ENCODE measurements at regions not wholly inside any gene's neighbourhood (a gene's known extent, or its start where the extent isn't known, plus 50 kb on each side); places are given as distances from the start of the nearest gene placed in this dataset.

DNA sequence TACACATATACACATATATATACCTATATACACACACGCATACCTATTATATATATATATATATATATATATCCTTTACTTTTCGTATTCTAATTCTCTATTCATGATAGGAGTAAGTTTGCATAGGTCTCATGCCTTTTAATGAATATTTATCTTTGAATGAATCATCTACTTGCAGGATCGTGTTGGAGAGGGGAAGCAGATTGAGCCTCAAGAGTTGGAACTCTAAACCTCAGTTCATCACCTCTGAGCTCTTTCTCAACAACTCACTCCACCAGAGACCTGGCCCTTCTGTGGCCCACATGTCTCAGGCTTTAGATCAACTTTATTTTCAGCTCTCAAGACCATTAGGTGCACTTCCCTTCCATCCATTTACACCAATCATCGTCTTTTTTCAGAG lies 490.4 kb upstream of the ID2 start:
- TF ChIP-seq, protein P1, sequence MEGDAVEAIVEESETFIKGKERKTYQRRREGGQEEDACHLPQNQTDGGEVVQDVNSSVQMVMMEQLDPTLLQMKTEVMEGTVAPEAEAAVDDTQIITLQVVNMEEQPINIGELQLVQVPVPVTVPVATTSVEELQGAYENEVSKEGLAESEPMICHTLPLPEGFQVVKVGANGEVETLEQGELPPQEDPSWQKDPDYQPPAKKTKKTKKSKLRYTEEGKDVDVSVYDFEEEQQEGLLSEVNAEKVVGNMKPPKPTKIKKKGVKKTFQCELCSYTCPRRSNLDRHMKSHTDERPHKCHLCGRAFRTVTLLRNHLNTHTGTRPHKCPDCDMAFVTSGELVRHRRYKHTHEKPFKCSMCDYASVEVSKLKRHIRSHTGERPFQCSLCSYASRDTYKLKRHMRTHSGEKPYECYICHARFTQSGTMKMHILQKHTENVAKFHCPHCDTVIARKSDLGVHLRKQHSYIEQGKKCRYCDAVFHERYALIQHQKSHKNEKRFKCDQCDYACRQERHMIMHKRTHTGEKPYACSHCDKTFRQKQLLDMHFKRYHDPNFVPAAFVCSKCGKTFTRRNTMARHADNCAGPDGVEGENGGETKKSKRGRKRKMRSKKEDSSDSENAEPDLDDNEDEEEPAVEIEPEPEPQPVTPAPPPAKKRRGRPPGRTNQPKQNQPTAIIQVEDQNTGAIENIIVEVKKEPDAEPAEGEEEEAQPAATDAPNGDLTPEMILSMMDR (conservative IDR thresholded peaks at IDR 0.05) = no peak
- Histone ChIP-seq H3K14ac (ENCODE audit: insufficient read depth, low read length) (no peak overlapping the region), H3K23me2 (ENCODE audit: insufficient read length, low read depth, low read length, poor library complexity, severe bottlenecking) (no peaks in the 10 kb centered on the region), H2BK20ac (ENCODE audit: low read depth, low read length, poor library complexity, severe bottlenecking) (no peak overlapping the region), H3K23ac (ENCODE audit: insufficient read length, low read depth, low read length) (no peak overlapping the region), H2BK120ac (ENCODE audit: low read depth, low read length, poor library complexity, severe bottlenecking) (no peak overlapping the region), H3K27me3 (ENCODE audit: insufficient read depth, low read length) (no peaks in the 10 kb centered on the region), H2BK5ac (ENCODE audit: insufficient read length, low read length) (no peak overlapping the region), H3K27ac (ENCODE audit: insufficient read length, low read depth, low read length) (no peak overlapping the region), H3K18ac (ENCODE audit: insufficient read length, low read depth, low read length) (no peak overlapping the region), H4K5ac (ENCODE audit: insufficient read length, low read depth, low read length) (no peak overlapping the region), H3K4me2 (ENCODE audit: insufficient read depth, insufficient read length, low read length) (no peak overlapping the region), H4K91ac (ENCODE audit: insufficient read length, low read depth, low read length) (no peak overlapping the region), H3K79me2 (ENCODE audit: insufficient read depth, low read length) (no peaks in the 10 kb centered on the region), H2AK5ac (ENCODE audit: insufficient read length, low read length) (no peak overlapping the region), H3K9ac (ENCODE audit: extremely low read depth, insufficient read length, low read length) (no peak overlapping the region), H3T11ph (ENCODE audit: low read length) (no peak overlapping the region), H2BK15ac (ENCODE audit: low read depth, low read length) (no peak overlapping the region), H3K56ac (ENCODE audit: insufficient read length, low read depth, low read length) (no peak overlapping the region), H2AFZ (ENCODE audit: low read length) (no peak overlapping the region), H4K8ac (replicated peaks; ENCODE audit: insufficient read length, low read depth, low read length) (no peak overlapping the region), H3K9me3 (ENCODE audit: control insufficient read depth, low read depth, low read length) (no peaks in the 10 kb centered on the region), H3K4me1 (ENCODE audit: insufficient read depth, low read length) (peaks cover 5% of the 10 kb centered on the region; the same call in 1 of the 2 replicates), H3K4ac (ENCODE audit: low read depth, low read length) (no peak overlapping the region), H2BK12ac (ENCODE audit: insufficient read length, low read depth, low read length) (no peak overlapping the region), H4K20me1 (ENCODE audit: control insufficient read depth, insufficient read depth, insufficient read length) (no peaks in the 10 kb centered on the region), H3K79me1 (ENCODE audit: insufficient read depth, low read depth, low read length, poor library complexity, severe bottlenecking) (no peaks in the 10 kb centered on the region)
- DNase-seq = no peak
- Mint-ChIP-seq H3K4me1 (peaks cover 32 to 33% of the 10 kb centered on the region in 2 experiments), H3K36me3 (ENCODE audit: insufficient read depth in 1 of 3, low read depth in 3 of 3) (no peaks in the 10 kb centered on the region), H3K27me3 (ENCODE audit: low read depth) (no peaks in the 10 kb centered on the region), H3K4me3 (no peak overlapping the region), H3K27ac (no peak overlapping the region), H3K9me3 (no peaks in the 10 kb centered on the region)
- 100% methylated on average over 2 of the region's 4 CpGs for WGBS (ENCODE audit: extremely low coverage, insufficient read length, low lambda C conversion rate)

Data from H9 (cell line).